Lower leg skin (tissue), 4 donors: ENCODE measurements at regions not wholly inside any gene's neighbourhood (a gene's known extent, or its start where the extent isn't known, plus 50 kb on each side); places are given as distances from the start of the nearest gene placed in this dataset.

Source experiments
- DNase-seq, 2 donors: peaks; one replicate each; pipeline ENCODE4 v3.0.0-alpha.2; 2019; ENCODE audit warnings: low spot score in 2 of 2
- H3K4me3 ChIP-seq: fragments of 200-600 bp; sonication (generic); 2 replicates; pipeline ENCODE4 v1.5.1; 2017; ENCODE audit warnings: mild to moderate bottlenecking, low read depth; ENCODE audit not compliant: poor library complexity, severe bottlenecking
- POLR2A ChIP-seq, 2 donors: fragments of 450-650 bp; IDR thresholded peaks; one replicate each; pipeline ENCODE4 v1.6.1; 2016 to 2017; ENCODE audit warnings: antibody characterized with exemption in 2 of 2, mild to moderate bottlenecking in 1 of 2, moderate library complexity in 1 of 2
- WGBS, 2 donors: methylation state at CpG; one replicate each; pipeline ENCODE4 v1.1.5; 2018; 5-methylcytosine and 5-hydroxymethylcytosine counted together
- intact Hi-C: fragments of 100-400 bp; cut with DNase I; formaldehyde crosslinking; loops from one replicate; pipeline ENCODE4 v1.15.0; 2023; ENCODE audit warnings: low total_unique reads
- TF ChIP-seq, protein P1 (sequence below), 3 donors: fragments of 450-650 bp; IDR thresholded peaks; one replicate each; pipeline ENCODE4 v1.5.1; 2016; ENCODE audit warnings: antibody characterized with exemption in 3 of 3, mild to moderate bottlenecking in 3 of 3, moderate library complexity in 2 of 3

DNA sequence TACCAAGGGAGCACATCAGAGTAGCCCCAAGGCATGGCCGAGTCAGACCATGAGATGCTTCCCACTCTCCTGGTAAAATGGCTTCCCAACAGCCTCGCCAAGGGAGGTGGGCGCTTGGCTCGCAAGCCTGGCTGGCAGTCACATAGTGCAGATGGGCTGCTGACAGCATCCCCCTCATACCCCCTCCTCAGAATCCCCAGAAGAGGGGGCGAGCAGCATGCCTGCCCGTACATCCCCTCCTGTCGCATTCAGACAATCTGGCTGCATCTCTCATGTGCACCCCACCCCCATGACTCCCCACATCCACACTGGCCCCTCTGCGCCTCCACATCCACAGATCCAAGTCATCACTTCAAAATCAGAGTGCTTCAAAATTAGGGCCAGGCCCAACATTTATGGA, 54.0 kb upstream of the CES5A start:
- TF ChIP-seq, protein P1, sequence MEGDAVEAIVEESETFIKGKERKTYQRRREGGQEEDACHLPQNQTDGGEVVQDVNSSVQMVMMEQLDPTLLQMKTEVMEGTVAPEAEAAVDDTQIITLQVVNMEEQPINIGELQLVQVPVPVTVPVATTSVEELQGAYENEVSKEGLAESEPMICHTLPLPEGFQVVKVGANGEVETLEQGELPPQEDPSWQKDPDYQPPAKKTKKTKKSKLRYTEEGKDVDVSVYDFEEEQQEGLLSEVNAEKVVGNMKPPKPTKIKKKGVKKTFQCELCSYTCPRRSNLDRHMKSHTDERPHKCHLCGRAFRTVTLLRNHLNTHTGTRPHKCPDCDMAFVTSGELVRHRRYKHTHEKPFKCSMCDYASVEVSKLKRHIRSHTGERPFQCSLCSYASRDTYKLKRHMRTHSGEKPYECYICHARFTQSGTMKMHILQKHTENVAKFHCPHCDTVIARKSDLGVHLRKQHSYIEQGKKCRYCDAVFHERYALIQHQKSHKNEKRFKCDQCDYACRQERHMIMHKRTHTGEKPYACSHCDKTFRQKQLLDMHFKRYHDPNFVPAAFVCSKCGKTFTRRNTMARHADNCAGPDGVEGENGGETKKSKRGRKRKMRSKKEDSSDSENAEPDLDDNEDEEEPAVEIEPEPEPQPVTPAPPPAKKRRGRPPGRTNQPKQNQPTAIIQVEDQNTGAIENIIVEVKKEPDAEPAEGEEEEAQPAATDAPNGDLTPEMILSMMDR (IDR thresholded peaks at IDR 0.05) = no peak
- no peak for TF ChIP-seq POLR2A (IDR thresholded peaks at IDR 0.05)
- no peak overlapping the region for H3K4me3 ChIP-seq
- WGBS, 2 donors = 82 to 88% methylated on average over 8 of the region's 8 CpGs
- intact Hi-C loops = no loop called here
- DNase-seq = no peak

DNA sequence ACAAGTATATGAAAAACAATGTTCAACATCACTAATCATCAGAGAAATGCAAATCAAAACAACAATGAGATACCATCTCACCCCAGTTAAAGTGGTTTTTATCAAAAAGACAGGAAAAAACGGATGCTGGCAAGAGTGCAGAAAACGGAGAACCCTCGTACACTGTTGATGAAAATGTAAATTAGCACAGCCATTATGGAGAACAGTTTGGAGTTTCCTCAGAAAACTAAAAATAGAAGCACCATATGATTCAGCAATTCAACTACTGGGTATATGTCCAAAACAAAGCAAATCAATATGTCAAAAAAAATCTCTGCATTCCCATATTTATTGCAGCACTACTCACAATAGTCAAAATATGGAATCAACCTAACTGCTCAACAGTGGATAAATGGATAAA, 50.1 kb upstream of the CES5A start:
- H3K4me3 ChIP-seq = no peak overlapping the region
- no peak for DNase-seq
- intact Hi-C loops = no loop called here
- no peak for TF ChIP-seq POLR2A (IDR thresholded peaks at IDR 0.05)
- TF ChIP-seq, protein P1 (IDR thresholded peaks at IDR 0.05) = no peak
- WGBS, 2 donors = 31 to 36% methylated on average over 3 of the region's 3 CpGs
